HL-60 (cell line): ENCODE measurements at regions not wholly inside any gene's neighbourhood (a gene's known extent, or its start where the extent isn't known, plus 50 kb on each side); places are given as distances from the start of the nearest gene placed in this dataset.

Experiments
- CTCF ChIP-seq: IDR thresholded peaks from one replicate; pipeline ENCODE4 v1.5.1; 2011; ENCODE audit warnings: low read length, control low read depth, inconsistent platforms; ENCODE audit not compliant: insufficient read depth
- POLR2AphosphoS5 ChIP-seq: IDR thresholded peaks from 2 replicates; pipeline ENCODE4 v1.6.1; 2012; ENCODE audit warnings: low read depth
- SPI1 ChIP-seq: IDR thresholded peaks from 2 replicates; pipeline ENCODE4 v1.6.1; 2012; ENCODE audit warnings: low read depth, mild to moderate bottlenecking, borderline replicate concordance

DNA sequence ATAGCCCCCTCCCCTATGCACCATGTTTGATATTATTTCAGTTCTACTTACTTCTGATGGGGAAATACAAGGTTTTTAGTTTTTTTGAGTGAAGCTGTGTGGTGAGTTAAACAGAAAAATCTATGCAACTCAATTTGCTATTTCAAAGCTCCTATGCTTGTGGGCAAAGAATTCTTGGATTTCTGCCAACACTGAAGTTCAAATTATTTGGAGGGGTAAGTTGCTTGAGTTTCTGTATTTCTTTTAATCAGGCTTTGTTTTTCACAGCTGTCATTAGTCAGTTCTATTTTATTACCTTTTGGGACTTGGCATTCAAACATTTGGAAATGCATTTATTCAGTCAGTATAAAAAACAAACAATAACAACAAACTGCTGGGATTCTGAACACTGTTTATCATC, 407.5 kb upstream of the MGAT4C start:
- TF ChIP-seq CTCF (no peak), POLR2AphosphoS5 (no peak), SPI1 (no peak)
